ENCODE measurements at regions not wholly inside any gene's neighbourhood (a gene's known extent, or its start where the extent isn't known, plus 50 kb on each side); places are given as distances from the start of the nearest gene placed in this dataset.

- TF ChIP-seq POLR2A (IDR thresholded peaks at IDR 0.05; ENCODE audit: low read depth, low read length) (no peak), POLR2AphosphoS5 (IDR thresholded peaks at IDR 0.05; ENCODE audit: insufficient read depth, low read depth, low read length) (no peak), JUN (IDR thresholded peaks at IDR 0.05; ENCODE audit: borderline replicate concordance, insufficient read depth, insufficient read length, low read depth) (no peak), EZH2 (IDR thresholded peaks at IDR 0.05; ENCODE audit: borderline replicate concordance, low read depth, low read length, severe bottlenecking) (no peak), MYC (IDR thresholded peaks at IDR 0.05; ENCODE audit: low read depth, low read length) (no peak)
- TF ChIP-seq, protein P1, sequence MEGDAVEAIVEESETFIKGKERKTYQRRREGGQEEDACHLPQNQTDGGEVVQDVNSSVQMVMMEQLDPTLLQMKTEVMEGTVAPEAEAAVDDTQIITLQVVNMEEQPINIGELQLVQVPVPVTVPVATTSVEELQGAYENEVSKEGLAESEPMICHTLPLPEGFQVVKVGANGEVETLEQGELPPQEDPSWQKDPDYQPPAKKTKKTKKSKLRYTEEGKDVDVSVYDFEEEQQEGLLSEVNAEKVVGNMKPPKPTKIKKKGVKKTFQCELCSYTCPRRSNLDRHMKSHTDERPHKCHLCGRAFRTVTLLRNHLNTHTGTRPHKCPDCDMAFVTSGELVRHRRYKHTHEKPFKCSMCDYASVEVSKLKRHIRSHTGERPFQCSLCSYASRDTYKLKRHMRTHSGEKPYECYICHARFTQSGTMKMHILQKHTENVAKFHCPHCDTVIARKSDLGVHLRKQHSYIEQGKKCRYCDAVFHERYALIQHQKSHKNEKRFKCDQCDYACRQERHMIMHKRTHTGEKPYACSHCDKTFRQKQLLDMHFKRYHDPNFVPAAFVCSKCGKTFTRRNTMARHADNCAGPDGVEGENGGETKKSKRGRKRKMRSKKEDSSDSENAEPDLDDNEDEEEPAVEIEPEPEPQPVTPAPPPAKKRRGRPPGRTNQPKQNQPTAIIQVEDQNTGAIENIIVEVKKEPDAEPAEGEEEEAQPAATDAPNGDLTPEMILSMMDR (IDR thresholded peaks at IDR 0.05; ENCODE audit: extremely low read depth in 1 of 2, insufficient read depth in 1 of 2, low read depth in 1 of 2, low read length in 2 of 2): no peak
Observed at GRCh38 chr5:125109816-125110215, 363.4 kb upstream of the ZNF608 start.

All from endothelial cell of umbilical vein (primary cell).